Activated T-cell treated with anti-CD3 and anti-CD28 coated beads for 48 hours (primary cell): ENCODE measurements at regions not wholly inside any gene's neighbourhood (a gene's known extent, or its start where the extent isn't known, plus 50 kb on each side); places are given as distances from the start of the nearest gene placed in this dataset.

Source experiments
- DNase-seq: peaks from one replicate; pipeline ENCODE4 v3.0.0-alpha.2; 2020; ENCODE audit warnings: low read depth

DNA sequence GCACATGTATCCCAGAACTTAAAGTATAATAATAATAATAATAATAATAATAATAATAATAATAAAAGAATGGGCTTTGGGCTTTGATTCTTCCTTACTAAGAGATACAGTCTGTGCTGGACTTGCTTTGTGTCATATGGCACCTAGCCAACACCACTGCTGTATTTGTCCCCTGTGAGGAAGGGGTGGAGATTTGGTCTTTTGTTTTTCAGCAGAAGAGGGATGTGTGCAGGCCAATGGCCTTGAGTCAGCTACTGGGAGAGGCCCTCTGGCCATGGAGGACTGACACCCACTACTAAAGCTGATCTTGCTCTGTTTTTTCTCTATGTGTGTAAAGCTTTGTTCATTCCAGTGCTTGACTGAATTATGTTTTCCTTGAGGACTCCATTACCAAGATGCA is 573.0 kb upstream of the PCDH15 start:
- DNase-seq: no peak

DNA sequence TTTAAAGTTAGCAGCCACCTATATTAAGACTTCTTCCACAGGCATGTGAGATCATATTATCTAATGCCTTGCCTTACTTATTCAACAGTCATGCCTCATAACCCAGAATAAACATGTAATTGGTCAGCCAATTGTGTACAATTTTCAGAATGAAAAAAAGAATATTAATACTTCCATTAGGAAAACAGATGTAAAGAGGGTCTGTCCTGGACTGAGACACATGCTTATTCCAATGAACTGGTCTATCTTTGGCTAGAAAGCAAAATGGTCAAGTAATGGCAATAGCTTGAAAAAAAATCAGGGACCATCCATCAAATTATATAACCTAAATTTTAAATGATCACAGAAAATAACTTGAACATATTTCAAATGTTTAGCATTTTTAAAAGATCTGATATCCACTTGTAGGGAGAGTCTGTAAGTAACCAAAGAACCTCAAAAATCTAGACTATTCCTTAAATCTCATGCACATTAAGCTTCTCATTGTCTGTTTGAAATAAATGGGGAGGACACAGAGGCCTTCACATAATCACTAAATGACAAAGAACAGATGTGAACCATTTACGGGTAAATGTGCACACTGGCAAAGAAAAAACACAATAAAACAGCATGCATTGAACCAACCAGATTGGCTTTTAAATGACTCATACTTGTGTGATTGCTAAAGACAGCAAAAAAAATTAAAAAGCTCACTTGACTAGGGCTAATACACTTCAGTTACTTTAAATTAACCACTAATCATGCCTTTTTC is 568.8 kb upstream of the PCDH15 start:
- no peak for DNase-seq

DNA sequence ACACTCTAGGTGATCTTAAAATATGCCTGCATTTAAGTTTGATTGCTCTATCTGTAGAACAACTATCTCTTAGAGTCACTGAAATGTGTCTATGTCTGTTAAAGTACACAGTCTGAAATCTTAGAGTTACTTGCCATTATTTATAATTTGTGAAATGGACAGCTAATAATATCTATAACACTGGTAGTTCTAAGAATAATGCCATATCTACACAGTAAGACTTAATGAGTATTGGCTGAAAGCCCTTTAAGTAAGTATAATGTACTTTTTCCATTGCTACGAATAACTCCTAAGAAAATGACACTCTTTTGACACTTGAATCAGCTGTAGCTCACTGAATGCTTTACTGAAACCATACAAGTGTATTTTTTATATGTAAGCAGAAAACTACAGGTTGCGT is 567.4 kb upstream of the PCDH15 start:
- DNase-seq: no peak

DNA sequence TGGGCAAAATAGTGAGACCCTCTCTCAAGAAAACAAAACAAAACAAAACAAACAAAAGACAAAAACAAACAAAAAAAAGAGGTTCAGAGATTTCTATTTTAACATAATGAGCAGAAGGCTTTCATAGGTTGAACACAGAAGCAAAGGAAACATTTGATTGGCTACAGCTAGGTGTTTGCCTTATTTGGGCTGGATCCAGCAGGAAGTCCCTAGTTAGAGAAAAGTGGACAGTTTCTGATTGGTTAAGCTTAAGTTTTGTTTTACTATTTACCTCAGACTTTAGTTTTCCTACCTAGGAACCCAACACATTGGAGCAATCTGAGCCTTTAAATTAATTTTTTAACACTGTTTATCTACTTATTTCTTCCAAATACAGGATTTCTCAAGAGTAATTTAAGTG is 566.5 kb upstream of the PCDH15 start:
- DNase-seq: no peak

DNA sequence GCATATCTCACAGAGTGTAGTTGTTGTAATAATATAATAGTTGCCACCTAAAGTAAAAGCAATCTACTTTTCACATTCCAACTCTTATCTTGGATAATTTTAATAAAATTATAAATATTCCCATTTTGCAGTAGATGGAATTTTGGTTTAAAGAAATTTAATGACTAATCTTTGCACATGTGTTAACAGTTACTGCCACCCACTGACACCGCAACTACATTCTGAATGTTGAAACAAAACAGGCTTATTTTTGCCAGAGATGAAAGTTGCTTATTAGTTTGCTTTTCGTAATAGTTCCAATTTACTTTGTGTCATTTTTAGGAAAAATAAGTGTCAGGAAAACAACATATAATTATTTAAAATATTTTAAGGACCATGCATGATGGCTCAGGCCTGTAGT is 557.5 kb upstream of the PCDH15 start:
- no peak for DNase-seq

DNA sequence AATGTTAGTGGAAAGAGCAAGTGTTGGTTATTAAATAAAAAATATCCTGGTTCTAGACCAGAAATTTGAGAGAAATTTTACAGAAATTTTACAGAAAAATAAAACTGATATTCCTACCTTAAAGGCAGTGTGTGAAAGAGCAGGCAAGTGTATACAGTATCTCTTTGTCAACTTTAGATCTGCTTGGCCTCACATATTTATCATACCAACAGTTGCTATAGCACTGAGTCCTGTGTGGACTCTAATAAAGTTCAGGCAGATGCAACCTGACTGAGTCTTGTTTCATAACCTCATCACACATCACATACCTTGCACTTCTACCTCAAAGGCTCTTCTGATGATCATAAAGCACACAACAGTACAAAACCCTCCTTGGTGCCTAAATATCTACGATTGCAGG is 552.4 kb upstream of the PCDH15 start:
- no peak for DNase-seq

DNA sequence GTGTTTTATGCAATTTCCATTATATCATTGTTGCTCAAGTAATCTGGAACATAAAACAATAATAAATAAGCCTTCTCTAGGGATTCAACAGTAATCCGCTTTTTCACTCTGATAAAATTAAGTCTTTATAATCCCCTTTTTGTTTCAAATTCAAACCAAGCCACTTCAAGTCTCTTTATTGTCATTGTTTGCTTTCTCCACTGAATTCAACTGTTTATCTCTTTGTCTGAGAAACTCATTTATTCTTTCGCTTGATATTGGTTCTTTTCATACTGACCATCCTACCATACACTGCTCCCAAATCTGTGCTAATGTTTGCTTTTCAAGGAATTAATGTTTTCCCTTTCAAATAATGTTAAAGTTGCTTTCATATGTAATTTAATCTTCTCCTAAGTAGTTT is 550.4 kb upstream of the PCDH15 start:
- DNase-seq: no peak

DNA sequence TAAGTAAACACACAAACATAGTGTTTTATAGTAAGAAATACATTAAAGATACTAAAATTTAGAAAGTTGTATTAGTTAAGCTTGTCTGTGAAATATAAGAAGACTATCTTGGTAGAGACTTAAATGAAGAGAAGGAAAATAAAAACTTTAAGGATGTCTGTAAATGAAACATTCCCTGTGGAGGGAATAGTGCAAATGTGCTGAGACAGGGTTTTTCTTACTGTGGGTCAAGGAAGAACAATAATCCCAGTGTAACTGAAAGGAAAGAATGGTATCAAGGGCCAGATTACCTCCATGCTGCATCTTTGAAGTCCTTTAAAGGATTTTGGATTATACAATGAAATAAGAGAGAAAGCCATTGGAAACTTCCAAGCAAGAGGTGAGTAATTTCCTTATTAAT is 547.5 kb upstream of the PCDH15 start:
- no peak for DNase-seq

DNA sequence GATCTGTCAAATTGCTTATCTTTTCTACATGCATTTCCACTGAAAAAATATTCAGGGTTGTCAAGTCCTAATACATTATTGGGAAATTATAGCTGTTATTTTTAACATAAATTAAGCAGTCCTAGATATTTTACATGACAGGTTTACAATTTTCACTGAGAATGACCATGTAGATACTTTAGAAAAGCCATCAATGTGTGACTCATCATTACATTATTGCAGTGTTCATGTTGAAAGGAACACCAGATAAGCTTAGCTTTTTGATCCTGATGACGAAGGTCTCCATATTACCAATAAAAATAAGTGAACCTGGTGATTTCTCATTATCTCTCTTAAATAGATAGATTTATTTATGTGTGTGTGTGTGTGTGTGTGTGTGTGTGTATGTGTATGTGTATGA is 529.5 kb upstream of the PCDH15 start:
- no peak for DNase-seq

DNA sequence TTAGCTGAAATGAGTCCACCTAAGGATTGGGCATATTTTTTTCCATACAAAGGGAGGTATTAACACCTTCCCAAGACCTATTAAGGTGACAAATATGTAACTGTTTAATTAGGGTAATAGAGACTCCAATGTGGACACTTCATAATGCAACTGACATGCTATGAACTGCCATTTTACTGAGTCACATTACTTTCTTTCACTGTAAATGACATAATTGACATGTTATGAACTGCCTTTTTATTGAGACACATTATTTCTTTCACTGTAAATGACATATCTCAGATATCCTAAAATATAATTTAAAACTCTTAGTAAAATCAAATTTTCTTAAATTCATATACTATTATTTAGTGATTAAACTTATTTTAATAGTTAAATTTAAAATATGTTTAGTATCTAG is 528.8 kb upstream of the PCDH15 start:
- no peak for DNase-seq

DNA sequence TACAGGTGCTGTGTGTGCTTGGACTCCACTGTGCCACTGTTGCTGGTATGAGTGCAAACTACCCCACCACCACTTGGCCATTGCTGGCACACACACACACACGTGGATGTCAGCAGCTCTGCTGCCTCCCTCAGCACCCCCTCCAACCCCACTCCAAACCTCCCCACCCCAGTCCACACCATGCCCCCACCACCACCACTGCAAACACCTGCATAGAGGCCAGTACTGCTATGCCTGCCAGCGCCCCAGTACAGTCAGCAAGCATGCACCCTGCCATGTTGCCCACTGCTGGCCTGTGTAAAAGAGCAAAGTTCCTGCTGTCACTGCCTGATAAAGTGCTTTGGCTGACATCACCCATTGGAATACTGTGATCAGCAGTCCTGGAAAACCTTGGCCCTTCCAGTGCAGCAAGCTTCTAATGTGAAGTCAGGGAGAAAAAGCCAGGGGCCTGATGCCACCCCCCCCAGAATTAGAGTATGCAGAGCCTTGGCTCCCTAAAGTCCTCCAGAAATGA is 519.2 kb upstream of the PCDH15 start:
- no peak for DNase-seq

DNA sequence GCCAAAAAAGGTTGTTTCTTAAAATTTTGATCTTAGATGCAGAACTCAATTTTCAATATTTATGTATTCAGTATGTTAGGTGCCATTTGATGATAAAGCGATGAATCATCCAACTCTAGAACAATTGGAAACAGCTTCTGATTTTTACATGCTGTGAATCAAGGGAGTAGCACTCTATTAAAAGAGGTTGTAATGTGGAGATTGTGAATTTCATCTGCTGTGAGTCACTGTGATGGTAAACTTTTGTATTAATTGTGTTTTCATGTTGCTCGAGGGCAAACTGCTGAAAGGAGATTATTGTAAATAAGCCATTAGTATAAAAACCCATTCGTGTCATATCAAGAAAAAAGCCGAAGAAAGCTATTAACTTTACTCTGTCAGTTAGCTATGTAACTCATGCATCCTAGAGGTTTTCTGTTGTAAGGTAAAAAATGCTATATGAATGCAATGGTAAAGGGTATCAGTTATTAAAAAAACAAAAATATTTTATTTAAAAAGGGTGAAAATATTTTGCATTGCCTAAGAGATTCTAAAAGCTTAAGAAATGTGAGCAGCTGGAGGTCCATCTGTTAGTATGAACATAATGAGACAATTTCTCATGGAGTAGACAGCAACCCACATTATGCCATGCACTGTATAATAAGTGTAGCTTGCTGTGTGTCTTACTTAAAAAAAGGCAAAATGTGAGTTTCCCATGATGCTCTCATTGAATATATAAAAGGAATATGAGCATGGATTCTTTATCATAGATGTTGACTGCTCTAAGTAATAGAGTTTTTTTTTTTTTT is 511.0 kb upstream of the PCDH15 start:
- DNase-seq: no peak

DNA sequence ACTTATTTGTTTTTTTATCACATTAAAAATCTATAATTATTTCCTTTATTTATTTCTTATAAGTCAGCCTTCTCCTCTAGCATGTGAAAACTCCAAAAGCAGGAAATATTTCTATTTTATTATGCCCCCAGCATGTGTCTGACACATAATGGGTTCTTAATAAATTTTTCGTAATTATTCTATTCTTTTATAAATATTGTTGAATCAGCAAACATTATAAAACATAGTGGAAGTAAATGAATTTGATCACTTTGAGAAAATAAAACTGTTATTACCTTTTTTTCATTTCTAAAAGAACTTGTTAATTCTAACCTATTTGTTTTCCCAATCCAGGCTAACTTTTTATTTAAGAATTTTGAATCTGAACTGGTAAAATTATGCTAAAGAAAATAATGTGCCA is 509.1 kb upstream of the PCDH15 start:
- no peak for DNase-seq

DNA sequence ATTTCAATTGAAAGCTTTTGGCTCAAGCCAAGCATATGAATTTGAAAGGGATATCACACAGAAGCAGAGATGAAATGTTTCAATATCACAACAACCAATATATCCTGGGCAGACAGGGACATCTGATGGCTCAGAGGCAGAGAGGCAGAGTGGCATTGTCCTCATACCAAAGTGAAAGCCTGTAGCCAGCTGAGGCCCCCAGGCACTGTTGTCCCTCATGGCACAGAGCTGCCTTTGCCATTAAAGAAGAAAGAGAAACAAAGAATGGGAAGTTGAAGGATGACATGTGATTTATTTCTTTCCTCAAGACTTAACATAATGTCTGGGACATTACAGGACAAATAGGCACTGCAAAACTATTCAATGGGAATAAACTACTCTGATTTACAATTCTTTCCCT is 504.3 kb upstream of the PCDH15 start:
- no peak for DNase-seq

DNA sequence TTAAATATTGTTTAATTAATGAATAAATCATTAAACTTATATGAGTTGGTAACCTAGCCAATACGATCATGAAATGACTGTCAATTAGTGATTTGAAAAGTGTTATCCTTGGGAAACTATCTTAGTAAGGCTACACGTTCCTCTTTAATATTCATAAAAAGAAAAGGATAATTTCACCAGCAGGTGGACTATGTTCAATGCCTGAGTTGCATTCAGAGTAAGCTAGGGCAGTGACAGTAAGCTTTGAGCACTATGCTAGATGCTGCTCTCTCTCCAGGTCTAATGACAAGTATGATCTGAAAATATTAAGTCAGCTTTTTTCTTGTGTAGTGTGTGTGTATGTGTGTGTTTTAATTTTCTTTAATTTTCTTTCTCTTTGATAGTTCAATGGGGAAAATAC is 486.3 kb upstream of the PCDH15 start:
- DNase-seq: no peak

DNA sequence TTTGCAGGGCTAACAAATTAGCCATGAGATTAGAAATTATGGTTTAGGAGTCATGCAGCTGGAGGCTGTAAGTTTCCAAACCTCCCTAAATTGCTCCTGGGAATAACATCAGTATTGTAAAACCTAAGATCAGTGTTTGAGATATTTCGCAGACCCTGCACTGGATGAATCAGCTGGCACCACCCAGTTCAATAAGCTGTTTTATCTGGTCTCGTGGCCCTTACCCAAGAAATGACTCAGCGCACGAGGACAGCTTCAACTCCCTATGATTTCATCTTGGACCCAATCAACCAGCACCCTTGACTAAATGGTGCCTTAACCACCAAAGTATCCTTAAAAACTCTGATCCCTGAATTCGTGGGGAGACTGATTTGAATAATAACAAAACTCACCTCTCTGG is 482.0 kb upstream of the PCDH15 start:
- DNase-seq: no peak

DNA sequence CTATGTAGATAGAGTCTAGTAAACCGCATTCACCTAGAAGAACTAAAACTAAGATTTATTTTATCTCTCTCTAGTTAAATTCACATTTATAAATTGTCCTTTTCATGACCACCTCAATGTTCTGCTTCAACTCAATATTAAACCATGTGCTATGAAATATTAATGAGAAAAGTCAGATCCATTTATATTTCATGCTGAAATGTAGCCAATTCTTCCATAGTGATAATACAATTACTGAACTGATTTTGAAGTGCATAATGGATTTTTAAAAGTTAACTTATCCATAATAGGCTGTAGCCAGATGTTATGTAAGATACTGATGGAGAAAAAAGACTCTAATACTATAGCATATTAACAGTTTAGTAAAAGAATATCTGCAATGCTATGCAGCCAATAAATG is 479.7 kb upstream of the PCDH15 start:
- no peak for DNase-seq

DNA sequence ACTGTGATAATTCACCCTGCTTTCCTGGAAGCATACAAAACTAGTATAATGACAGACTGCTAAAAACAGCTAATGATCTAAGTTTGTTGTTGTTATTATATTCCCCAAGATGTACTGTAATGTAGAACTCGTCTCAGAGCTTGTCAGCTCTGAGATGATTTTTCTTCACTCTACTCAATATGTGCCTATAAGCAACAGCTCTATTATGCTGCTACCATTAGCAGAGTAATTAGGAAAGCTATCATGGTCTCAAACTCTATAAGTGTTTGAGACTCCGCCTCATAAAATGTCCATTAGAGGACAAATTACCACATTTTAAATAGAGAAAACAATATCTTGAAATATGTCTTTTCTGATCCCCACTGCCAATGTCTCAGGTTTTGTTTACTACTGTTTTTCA is 476.5 kb upstream of the PCDH15 start:
- DNase-seq: no peak

DNA sequence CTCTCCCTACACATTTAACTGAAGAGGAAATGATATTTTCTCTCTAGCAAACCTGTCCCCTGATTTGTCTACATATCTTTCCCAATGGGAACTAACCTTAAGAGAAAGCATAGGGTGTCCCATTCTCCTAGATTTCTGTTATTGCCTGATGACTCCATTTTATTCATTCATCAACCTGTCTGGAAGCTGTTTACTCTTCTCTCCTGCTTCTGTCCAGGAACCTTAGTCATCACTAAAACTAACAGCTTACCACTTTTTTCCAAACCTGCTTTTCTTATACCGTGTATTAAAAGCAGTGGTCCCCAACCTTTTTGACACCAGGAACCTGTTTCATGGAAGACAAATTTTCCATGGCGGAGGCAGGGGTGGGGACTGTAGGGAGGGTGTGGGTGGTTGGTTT is 473.3 kb upstream of the PCDH15 start:
- DNase-seq: no peak

DNA sequence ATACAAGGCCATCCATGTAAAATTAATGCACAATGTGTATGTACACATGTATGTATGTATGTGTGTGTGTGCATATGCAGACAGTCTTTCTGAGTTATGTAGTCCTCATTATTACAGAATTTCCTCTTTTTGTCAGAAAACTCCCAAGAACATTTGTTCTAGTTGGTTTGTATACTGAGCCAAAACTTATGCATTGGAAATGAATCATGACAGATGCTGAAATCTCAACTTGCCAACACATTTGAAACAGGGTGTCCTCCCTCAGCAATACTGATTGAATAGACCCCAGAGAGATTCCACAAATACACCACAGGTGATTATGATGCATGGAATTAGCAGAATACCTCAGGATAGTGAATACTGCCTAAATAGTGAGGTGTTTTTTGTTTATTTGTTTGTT is 472.9 kb upstream of the PCDH15 start:
- DNase-seq: no peak

DNA sequence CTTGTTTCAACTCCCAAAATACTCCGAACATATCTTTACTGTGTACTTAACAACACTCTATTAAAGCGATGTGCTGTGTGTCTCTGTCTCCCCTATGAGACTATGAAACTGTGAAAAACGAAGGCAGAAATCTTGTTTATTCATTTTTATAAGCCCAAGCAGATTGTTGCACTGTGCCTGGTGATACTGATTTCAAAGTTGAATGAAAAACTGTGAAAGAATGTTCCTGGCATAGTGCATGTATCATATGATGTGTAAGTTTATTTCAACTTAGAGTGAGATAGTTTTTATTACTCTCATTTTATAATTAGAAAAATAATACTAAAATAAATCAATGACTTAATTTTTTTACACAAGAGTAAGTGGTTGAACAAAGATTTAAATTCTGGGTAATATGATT is 471.9 kb upstream of the PCDH15 start:
- no peak for DNase-seq

DNA sequence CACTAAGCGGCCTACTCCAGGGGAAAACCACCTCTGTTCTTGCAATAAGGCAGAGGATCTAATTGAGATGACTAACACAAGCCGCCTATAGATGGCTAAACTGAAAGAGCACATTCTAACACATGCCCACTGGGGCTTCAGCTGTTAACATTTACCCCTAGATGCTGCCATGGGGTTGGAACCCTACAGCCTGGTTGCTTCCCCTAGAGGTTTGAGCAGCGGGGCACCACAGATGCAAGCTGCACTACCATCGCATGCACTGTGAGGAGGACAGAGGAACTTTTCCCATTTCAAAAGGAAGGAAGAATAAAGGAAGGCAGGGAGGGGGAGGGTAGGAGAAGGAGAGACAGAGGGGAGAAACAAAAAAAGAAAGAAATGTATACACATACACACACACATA is 465.8 kb upstream of the PCDH15 start:
- no peak for DNase-seq

DNA sequence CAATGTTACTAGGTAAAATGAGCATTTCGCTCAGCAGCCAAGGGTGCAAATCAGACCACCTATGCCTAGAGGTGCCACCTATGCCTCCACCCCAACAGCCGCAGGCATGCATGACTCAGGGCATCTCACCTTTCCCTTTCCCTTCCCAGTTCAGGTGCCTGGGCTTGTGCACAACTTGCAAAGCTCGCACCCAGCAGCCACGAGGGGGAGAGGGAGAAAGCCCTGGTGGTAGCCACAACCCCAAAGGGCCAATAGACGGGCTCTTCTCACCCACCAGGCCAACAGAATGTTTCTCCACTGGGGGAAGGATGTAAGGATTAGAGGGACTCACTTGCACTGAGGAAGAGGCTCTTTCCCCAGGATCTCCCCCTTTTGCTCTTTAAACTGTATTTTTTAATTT is 462.3 kb upstream of the PCDH15 start:
- DNase-seq: no peak

DNA sequence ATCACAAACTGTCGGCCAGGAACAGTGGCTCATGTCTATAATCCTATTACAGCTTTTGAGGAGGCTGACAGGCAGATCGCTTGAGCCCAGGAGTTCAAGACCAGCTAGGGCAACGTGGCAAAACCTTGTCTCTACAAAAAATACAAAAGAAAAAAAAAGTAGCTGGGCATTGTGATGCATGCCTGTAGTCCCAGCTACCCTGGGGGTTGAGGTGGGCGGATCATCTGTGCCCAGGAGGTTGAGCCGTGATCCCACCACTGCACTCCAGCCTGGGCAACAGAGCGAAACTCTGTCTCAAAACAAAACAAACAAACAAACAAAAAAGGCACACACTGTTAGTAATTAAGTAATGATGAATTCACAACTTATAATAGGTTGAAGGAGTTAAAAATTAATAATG is 441.5 kb upstream of the PCDH15 start:
- no peak for DNase-seq
